PC-9 (cell line): ENCODE measurements at regions not wholly inside any gene's neighbourhood (a gene's known extent, or its start where the extent isn't known, plus 50 kb on each side); places are given as distances from the start of the nearest gene placed in this dataset.
A peak's percentile ranks its signal among the peaks of the same experiment; 100 is the strongest.

Source experiments
- BruUV-seq: library from RNA; stranded (reverse); fragments of 400-500 nt; replicated peaks from 2 replicates; lab custom pipeline; 2021; lab: Mats Ljungman, UMichigan
- CTCF ChIA-PET: fragments of 300-600 bp; sonication (Branson Sonifier 250); formaldehyde crosslinking; loops from one replicate; lab custom pipeline; 2022; ENCODE audit warnings: antibody characterized with exemption; lab: Charles Lee
- POLR2A ChIA-PET: fragments of 300-600 bp; sonication (Branson Sonifier 250); formaldehyde crosslinking; loops from one replicate; lab custom pipeline; 2022; ENCODE audit warnings: antibody characterized with exemption; ENCODE audit not compliant: unreplicated experiment; lab: Charles Lee
- DNase-seq, 2 experiments: peaks; one replicate each; pipeline versions ENCODE4 v3.0.0 to v3.0.0-alpha.2; 2015 to 2022; ENCODE audit warnings: mixed read lengths in 1 of 2
- H2AFZ ChIP-seq: fragments of 200-600 bp; sonication (generic); 2 replicates; pipeline ENCODE4 v1.8.1; 2017; ENCODE audit warnings: antibody characterized with exemption
- H3F3A ChIP-seq: fragments of 200-600 bp; sonication (generic); 2 replicates; pipeline ENCODE4 v1.8.1; 2017; ENCODE audit warnings: antibody characterized with exemption, mild to moderate bottlenecking, low read depth; ENCODE audit not compliant: insufficient read depth
- H3K27ac ChIP-seq: fragments of 200-600 bp; sonication (generic); 2 replicates; pipeline ENCODE4 v1.6.1; 2016; ENCODE audit warnings: mixed run types
- H3K27me3 ChIP-seq: fragments of 200-600 bp; sonication (generic); 2 replicates; pipeline ENCODE4 v1.6.1; 2016; ENCODE audit warnings: low read depth, mixed run types; ENCODE audit not compliant: insufficient read depth
- H3K36me3 ChIP-seq: fragments of 200-600 bp; sonication (generic); 2 replicates; pipeline ENCODE4 v1.6.1; 2016; ENCODE audit warnings: low read depth, mixed run types
- H3K4me1 ChIP-seq: fragments of 200-600 bp; sonication (generic); replicated peaks from 2 replicates; pipeline ENCODE4 v1.6.1; 2016; ENCODE audit warnings: mixed run types; ENCODE audit not compliant: insufficient read depth
- H3K4me2 ChIP-seq: fragments of 200-600 bp; sonication (generic); 2 replicates; pipeline ENCODE4 v1.6.1; 2017; ENCODE audit warnings: mixed run types
- H3K4me3 ChIP-seq: fragments of 200-600 bp; sonication (generic); 2 replicates; pipeline ENCODE4 v1.6.1; 2016; ENCODE audit warnings: mixed run types
- H3K79me2 ChIP-seq: fragments of 200-600 bp; sonication (generic); 2 replicates; pipeline ENCODE4 v1.6.1; 2017; ENCODE audit warnings: low read depth, mixed run types
- H3K9me2 ChIP-seq: fragments of 200-600 bp; sonication (generic); 2 replicates; pipeline ENCODE4 v1.8.1; 2017; ENCODE audit warnings: mild to moderate bottlenecking; ENCODE audit not compliant: insufficient read depth
- H3K9me3 ChIP-seq: fragments of 200-600 bp; sonication (generic); 2 replicates; pipeline ENCODE4 v1.8.1; 2016; ENCODE audit warnings: low read depth; ENCODE audit not compliant: insufficient read depth
- H4K20me1 ChIP-seq: fragments of 200-600 bp; sonication (generic); 2 replicates; pipeline ENCODE4 v1.8.1; 2017; ENCODE audit not compliant: insufficient read depth
- EZH2 ChIP-seq: fragments of 200-600 bp; sonication (generic); IDR thresholded peaks from 2 replicates; pipeline ENCODE4 v1.8.0; 2017; ENCODE audit warnings: antibody characterized with exemption, low read depth
- intact Hi-C: fragments of 100-400 bp; cut with micrococcal nuclease; formaldehyde crosslinking; loops from one replicate; pipeline ENCODE4 v1.10.0; 2022; ENCODE audit not compliant: unreplicated experiment
- TF ChIP-seq, protein P1 (sequence below): fragments of 200-600 bp; sonication (generic); conservative IDR thresholded peaks from 2 replicates; pipeline ENCODE4 v1.6.1; 2017; ENCODE audit warnings: mixed run types, antibody characterized with exemption, mild to moderate bottlenecking, moderate library complexity

DNA sequence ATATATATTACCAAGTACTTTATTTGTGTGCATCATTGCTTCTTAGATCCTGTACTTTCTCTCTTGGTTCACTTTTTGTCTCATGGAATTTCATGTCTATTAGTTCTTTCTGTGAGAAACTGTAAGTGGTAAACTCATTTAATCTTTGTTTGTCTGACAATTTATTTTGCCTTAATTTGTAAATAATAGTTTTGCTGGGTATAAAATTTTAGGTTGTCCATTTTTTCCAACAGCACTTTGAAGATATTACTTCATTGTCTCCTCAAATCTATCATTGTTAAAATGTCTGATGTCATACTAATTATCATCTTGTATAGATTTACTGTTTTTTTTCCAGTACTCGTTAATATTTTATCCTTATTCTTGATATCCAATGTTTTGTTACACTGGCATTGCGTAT is 205.2 kb upstream of the CDYL start:
- Histone ChIP-seq H3K4me1 (no peaks in the 10 kb centered on the region), H3K36me3 (no peaks in the 10 kb centered on the region), H3K27me3 (no peaks in the 10 kb centered on the region), H3K4me3 (no peak overlapping the region), H3K4me2 (no peak overlapping the region), H3K27ac (no peak overlapping the region), H2AFZ (no peak overlapping the region), H4K20me1 (no peaks in the 10 kb centered on the region), H3F3A (no peaks in the 10 kb centered on the region), H3K9me3 (0 out of 2 replicates have a peak, but pooled peaks cover 6% of the 10 kb centered on the region), H3K79me2 (no peaks in the 10 kb centered on the region), H3K9me2 (no peaks in the 10 kb centered on the region)
- no peak for TF ChIP-seq EZH2
- TF ChIP-seq, protein P1, sequence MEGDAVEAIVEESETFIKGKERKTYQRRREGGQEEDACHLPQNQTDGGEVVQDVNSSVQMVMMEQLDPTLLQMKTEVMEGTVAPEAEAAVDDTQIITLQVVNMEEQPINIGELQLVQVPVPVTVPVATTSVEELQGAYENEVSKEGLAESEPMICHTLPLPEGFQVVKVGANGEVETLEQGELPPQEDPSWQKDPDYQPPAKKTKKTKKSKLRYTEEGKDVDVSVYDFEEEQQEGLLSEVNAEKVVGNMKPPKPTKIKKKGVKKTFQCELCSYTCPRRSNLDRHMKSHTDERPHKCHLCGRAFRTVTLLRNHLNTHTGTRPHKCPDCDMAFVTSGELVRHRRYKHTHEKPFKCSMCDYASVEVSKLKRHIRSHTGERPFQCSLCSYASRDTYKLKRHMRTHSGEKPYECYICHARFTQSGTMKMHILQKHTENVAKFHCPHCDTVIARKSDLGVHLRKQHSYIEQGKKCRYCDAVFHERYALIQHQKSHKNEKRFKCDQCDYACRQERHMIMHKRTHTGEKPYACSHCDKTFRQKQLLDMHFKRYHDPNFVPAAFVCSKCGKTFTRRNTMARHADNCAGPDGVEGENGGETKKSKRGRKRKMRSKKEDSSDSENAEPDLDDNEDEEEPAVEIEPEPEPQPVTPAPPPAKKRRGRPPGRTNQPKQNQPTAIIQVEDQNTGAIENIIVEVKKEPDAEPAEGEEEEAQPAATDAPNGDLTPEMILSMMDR = no peak
- intact Hi-C loops = no loop called here
- CTCF ChIA-PET = no interaction called here
- BruUV-seq = no TSS peak
- DNase-seq = no peak
- POLR2A ChIA-PET = no interaction called here

DNA sequence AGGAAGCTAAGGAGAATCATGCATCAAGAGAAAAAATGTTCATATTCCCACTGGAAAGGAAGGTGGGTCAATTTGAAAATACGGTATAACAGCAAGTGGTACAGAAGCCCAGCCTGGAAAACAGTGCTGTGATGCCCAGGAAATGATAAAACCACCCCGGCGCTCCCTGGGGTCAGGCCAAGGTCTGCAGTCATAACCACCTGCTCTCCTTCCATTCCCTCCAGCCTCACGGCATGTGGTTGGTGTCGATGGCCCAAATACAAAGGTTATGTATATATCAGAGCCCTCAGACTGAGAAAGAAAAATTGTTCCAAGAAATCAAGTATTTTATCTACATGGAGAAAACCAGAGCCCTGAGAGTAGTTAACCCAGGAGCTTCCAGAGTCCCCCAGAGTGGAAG is 208.1 kb upstream of the CDYL start:
- no peaks in the 10 kb centered on the region for H3K27me3 ChIP-seq
- TF ChIP-seq EZH2 = no peak
- TF ChIP-seq, protein P1 = no peak
- BruUV-seq = no TSS peak
- H3K4me2 ChIP-seq = no peak overlapping the region
- H3K36me3 ChIP-seq = no peaks in the 10 kb centered on the region
- H2AFZ ChIP-seq = no peak overlapping the region
- POLR2A ChIA-PET = no interaction called here
- H3K4me3 ChIP-seq = no peak overlapping the region
- 0 out of 2 replicates have a peak, but pooled peaks cover 6% of the 10 kb centered on the region for H3K9me3 ChIP-seq
- H3K27ac ChIP-seq = no peak overlapping the region
- H4K20me1 ChIP-seq = no peaks in the 10 kb centered on the region
- intact Hi-C loops = no loop called here
- H3F3A ChIP-seq = no peaks in the 10 kb centered on the region
- H3K4me1 ChIP-seq = no peaks in the 10 kb centered on the region
- H3K9me2 ChIP-seq = no peaks in the 10 kb centered on the region
- DNase-seq = no peak
- CTCF ChIA-PET = no interaction called here
- no peaks in the 10 kb centered on the region for H3K79me2 ChIP-seq

DNA sequence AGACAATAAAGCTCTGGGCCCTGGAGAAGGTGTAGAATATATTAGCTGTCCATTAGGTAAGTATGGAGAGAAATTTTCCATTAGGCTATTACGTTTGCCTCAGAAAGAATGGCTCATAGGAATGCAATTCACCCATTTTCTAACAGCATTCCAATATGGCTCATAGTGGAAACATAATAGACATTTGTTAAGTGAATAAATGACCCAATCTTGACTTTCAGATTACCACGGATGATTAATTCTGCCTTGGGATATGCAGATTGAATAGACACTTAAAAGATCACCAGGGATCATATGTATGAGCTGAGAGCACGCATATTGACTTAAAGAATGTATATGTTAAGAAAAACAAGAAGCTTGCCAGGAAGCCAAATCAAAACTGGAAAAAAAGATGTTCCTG is 209.1 kb upstream of the CDYL start:
- DNase-seq = peak in 1 of 2 experiments; percentile 53
- Histone ChIP-seq H3K9me3 (0 out of 2 replicates have a peak, but pooled peaks cover 6% of the 10 kb centered on the region), H3K9me2 (no peaks in the 10 kb centered on the region), H3F3A (no peaks in the 10 kb centered on the region), H3K79me2 (no peaks in the 10 kb centered on the region), H3K4me1 (no peaks in the 10 kb centered on the region), H4K20me1 (no peaks in the 10 kb centered on the region), H3K4me2 (no peak overlapping the region), H3K27ac (no peak overlapping the region), H3K4me3 (no peak overlapping the region), H3K27me3 (no peaks in the 10 kb centered on the region), H2AFZ (no peak overlapping the region), H3K36me3 (no peaks in the 10 kb centered on the region)
- no TSS peak for BruUV-seq
- TF ChIP-seq EZH2 = no peak
- TF ChIP-seq, protein P1 = no peak
- POLR2A ChIA-PET = interaction anchor here (0.7 kb wide), 1 partner anchor 85 kb away, joined by 3 read pairs; no protein-coding TSS in a partner anchor
- intact Hi-C loops = no loop called here
- CTCF ChIA-PET = no interaction called here
